ENCODE measurements at regions not wholly inside any gene's neighbourhood (a gene's known extent, or its start where the extent isn't known, plus 50 kb on each side); places are given as distances from the start of the nearest gene placed in this dataset.
"Not testable (repeated sequence)": the region's sequence is repeated elsewhere in the genome, so short reads cannot be mapped to it uniquely, and the experiment has no call there.

GRCh38 chr1:74964508-74965102 is 169.6 kb upstream of the LHX8 start:
- no peak for DNase-seq

GRCh38 chr1:74969566-74970135 is 164.5 kb upstream of the LHX8 start:
- Histone ChIP-seq H3K4me1 (peaks cover 1% of the 10 kb centered on the region), H3K9me3 (replicated peaks) (no peaks in the 10 kb centered on the region), H3K36me3 (no peaks in the 10 kb centered on the region), H3K27me3 (ENCODE audit: low read depth) (no peaks in the 10 kb centered on the region), H3K27ac (replicated peaks) (no peak overlapping the region), H3K4me3 (no peak overlapping the region)
- TF ChIP-seq CTCF (IDR thresholded peaks at IDR 0.05; ENCODE audit: borderline replicate concordance), result no peak
- no peak for DNase-seq
- intact Hi-C loops (cut with micrococcal nuclease), result no loop called here

More at GRCh38 chr1:74964508-74965102, 169.6 kb upstream of the LHX8 start:
- Histone ChIP-seq H3K27ac (replicated peaks) (no peak overlapping the region), H3K27me3 (ENCODE audit: low read depth) (no peaks in the 10 kb centered on the region), H3K4me3 (no peak overlapping the region), H3K36me3 (no peaks in the 10 kb centered on the region), H3K9me3 (replicated peaks) (no peaks in the 10 kb centered on the region), H3K4me1 (peaks cover 4% of the 10 kb centered on the region)
- intact Hi-C loops (cut with micrococcal nuclease), result no loop called here
- TF ChIP-seq CTCF (IDR thresholded peaks at IDR 0.05; ENCODE audit: borderline replicate concordance), result no peak

GRCh38 chr1:74971982-74972381 is 162.2 kb upstream of the LHX8 start:
- TF ChIP-seq CTCF (IDR thresholded peaks at IDR 0.05; ENCODE audit: borderline replicate concordance), result no peak
- Histone ChIP-seq H3K4me3 (no peak overlapping the region), H3K27me3 (ENCODE audit: low read depth) (no peaks in the 10 kb centered on the region), H3K4me1 (no peaks in the 10 kb centered on the region), H3K27ac (replicated peaks) (no peak overlapping the region), H3K9me3 (replicated peaks) (no peaks in the 10 kb centered on the region), H3K36me3 (no peaks in the 10 kb centered on the region)
- no peak for DNase-seq
- intact Hi-C loops (cut with micrococcal nuclease), result no loop called here

GRCh38 chr1:74976491-74976890 is 157.7 kb upstream of the LHX8 start:
- intact Hi-C loops (cut with micrococcal nuclease), result no loop called here
- no peak overlapping the region for H3K27ac ChIP-seq (replicated peaks)
- TF ChIP-seq CTCF (IDR thresholded peaks at IDR 0.05; ENCODE audit: borderline replicate concordance), result no peak
- no peak overlapping the region for H3K4me3 ChIP-seq
- no peaks in the 10 kb centered on the region for H3K27me3 ChIP-seq (ENCODE audit: low read depth)
- H3K36me3 ChIP-seq, result no peaks in the 10 kb centered on the region
- H3K4me1 ChIP-seq, result no peaks in the 10 kb centered on the region
- no peak for DNase-seq
- H3K9me3 ChIP-seq (replicated peaks), result no peaks in the 10 kb centered on the region

GRCh38 chr1:74992448-74992847 is 141.7 kb upstream of the LHX8 start:
- DNase-seq; H3K36me3 ChIP-seq; H3K9me3 ChIP-seq (replicated peaks); intact Hi-C loops (cut with micrococcal nuclease); H3K4me1 ChIP-seq; H3K4me3 ChIP-seq; H3K27me3 ChIP-seq (ENCODE audit: low read depth); H3K27ac ChIP-seq (replicated peaks): not testable (repeated sequence)

GRCh38 chr1:74995821-74996220 is 138.4 kb upstream of the LHX8 start:
- intact Hi-C loops (cut with micrococcal nuclease), result no loop called here
- Histone ChIP-seq H3K36me3 (no peaks in the 10 kb centered on the region), H3K27me3 (ENCODE audit: low read depth) (no peaks in the 10 kb centered on the region), H3K4me3 (no peak overlapping the region), H3K4me1 (no peaks in the 10 kb centered on the region), H3K9me3 (replicated peaks) (peaks cover 5% of the 10 kb centered on the region), H3K27ac (replicated peaks) (no peak overlapping the region)
- DNase-seq, result no peak
- no peak for TF ChIP-seq CTCF (IDR thresholded peaks at IDR 0.05; ENCODE audit: borderline replicate concordance)
